Left lobe of liver (tissue), 2 donors: ENCODE measurements at regions not wholly inside any gene's neighbourhood (a gene's known extent, or its start where the extent isn't known, plus 50 kb on each side); places are given as distances from the start of the nearest gene placed in this dataset.

Experiments
- ATAC-seq: fragments of 200-7000 bp; cut with Tn5 transposase; one replicate; pipeline ENCODE4 v1.9.1; 2020; ENCODE audit warnings: mild to moderate bottlenecking, moderate library complexity
- DNase-seq: peaks from one replicate; pipeline ENCODE4 v3.0.0-alpha.2; 2020; ENCODE audit warnings: low spot score
- donor health status: DM: no; HTN: no; CAD: no; lungs with moderate emphysema.
- donor health status: DM: no; HTN: yes; CAD: no.

DNA sequence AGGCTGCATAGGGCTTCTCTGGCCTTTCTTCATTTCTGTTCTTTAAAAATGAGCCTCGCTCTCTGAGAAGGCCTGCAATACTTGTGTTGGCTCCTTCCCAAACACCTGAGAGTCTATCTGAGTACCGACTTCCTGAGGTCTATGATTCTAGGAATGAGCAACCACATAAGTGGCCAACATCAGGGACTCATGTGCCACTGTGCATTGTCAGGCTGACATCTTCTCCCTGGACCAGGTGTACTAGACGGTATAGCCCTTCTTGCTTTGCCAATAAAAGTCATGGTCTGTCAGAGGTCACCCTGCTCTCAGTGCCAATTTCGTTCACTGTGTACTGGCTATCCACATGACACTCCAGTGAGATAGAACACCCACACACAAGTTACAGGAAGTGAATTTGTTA, 67.4 kb upstream of the EPHA5 start:
- ATAC-seq (no peak), DNase-seq (no peak)

DNA sequence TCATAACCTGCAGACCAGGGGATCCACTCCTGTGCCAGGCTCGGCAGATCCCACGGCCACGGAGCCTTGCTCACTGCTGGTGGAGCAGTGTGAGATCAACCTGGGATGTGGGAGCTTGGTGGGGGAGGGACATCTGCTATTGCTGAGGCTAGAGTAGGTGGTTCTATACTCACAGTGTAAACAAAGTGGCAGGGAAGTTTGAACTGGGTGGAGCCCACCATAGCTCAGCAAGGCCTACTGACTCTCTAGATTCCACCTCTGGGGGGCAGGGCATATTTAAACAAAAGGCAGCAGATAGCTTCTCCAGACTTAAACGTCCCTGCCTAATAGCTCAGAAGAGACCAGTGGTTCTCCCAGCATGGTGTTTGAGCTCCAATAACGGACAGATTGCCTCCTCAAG, 54.7 kb upstream of the EPHA5 start:
- no peak for DNase-seq
- ATAC-seq, result no peak
